ENCODE measurements at regions not wholly inside any gene's neighbourhood (a gene's known extent, or its start where the extent isn't known, plus 50 kb on each side); places are given as distances from the start of the nearest gene placed in this dataset.

GRCh38 chr2:78654941-78655340 lies 370.6 kb upstream of the REG3G start:
- H3K4me3 ChIP-seq: no peak overlapping the region
- ATAC-seq (ENCODE audit: insufficient read depth, low FRiP score) (no peak), DNase-seq (no peak)
- H3K27me3 ChIP-seq (ENCODE audit: control insufficient read depth in 3 of 3, insufficient read depth in 3 of 3, low read length in 2 of 3): no peaks in the 10 kb centered on the region
- no peak overlapping the region for H3K27ac ChIP-seq (ENCODE audit: low read depth in 1 of 2, low read length in 1 of 2)
- no peak for TF ChIP-seq CTCF (IDR thresholded peaks at IDR 0.05; ENCODE audit: control extremely low read depth, extremely low read depth)
- no peaks in the 10 kb centered on the region for H3K4me1 ChIP-seq (ENCODE audit: control insufficient read depth in 5 of 5, insufficient read depth in 5 of 5, low read length in 5 of 5)
- H3K36me3 ChIP-seq (ENCODE audit: control insufficient read depth in 4 of 4, insufficient read depth in 4 of 4, low read length in 4 of 4): no peaks in the 10 kb centered on the region
- peaks cover 0 to 4% (median 2%) of the 10 kb centered on the region in 4 donors for H3K9me3 ChIP-seq (ENCODE audit: control insufficient read depth in 4 of 4, insufficient read depth in 3 of 4, low read length in 3 of 4)
- no peak overlapping the region for H3K9ac ChIP-seq (ENCODE audit: insufficient read depth in 1 of 2, low read length in 2 of 2)
- 88 to 90% methylated on average over 5 of the region's 5 CpGs for WGBS, 2 donors

- TF ChIP-seq CTCF (IDR thresholded peaks at IDR 0.05; ENCODE audit: control extremely low read depth, extremely low read depth): no peak
- no peak for ATAC-seq (ENCODE audit: insufficient read depth, low FRiP score)
- Histone ChIP-seq H3K4me1 (ENCODE audit: control insufficient read depth in 5 of 5, insufficient read depth in 5 of 5, low read length in 5 of 5) (no peaks in the 10 kb centered on the region), H3K27ac (ENCODE audit: low read depth in 1 of 2, low read length in 1 of 2) (no peak overlapping the region), H3K9ac (ENCODE audit: insufficient read depth in 1 of 2, low read length in 2 of 2) (no peak overlapping the region), H3K27me3 (ENCODE audit: control insufficient read depth in 3 of 3, insufficient read depth in 3 of 3, low read length in 2 of 3) (no peaks in the 10 kb centered on the region), H3K9me3 (ENCODE audit: control insufficient read depth in 4 of 4, insufficient read depth in 3 of 4, low read length in 3 of 4) (peaks cover 0 to 5% (median 0%) of the 10 kb centered on the region in 4 donors), H3K4me3 (no peak overlapping the region), H3K36me3 (ENCODE audit: control insufficient read depth in 4 of 4, insufficient read depth in 4 of 4, low read length in 4 of 4) (no peaks in the 10 kb centered on the region)
- WGBS, 2 donors: 58 to 65% methylated on average over 4 of the region's 4 CpGs
- DNase-seq: no peak
Measured at GRCh38 chr2:78676921-78677696, 348.4 kb upstream of the REG3G start.

GRCh38 chr2:78677774-78678173 lies 347.7 kb upstream of the REG3G start:
- Histone ChIP-seq H3K4me1 (ENCODE audit: control insufficient read depth in 5 of 5, insufficient read depth in 5 of 5, low read length in 5 of 5) (no peaks in the 10 kb centered on the region), H3K36me3 (ENCODE audit: control insufficient read depth in 4 of 4, insufficient read depth in 4 of 4, low read length in 4 of 4) (no peaks in the 10 kb centered on the region), H3K9ac (ENCODE audit: insufficient read depth in 1 of 2, low read length in 2 of 2) (no peak overlapping the region), H3K27ac (ENCODE audit: low read depth in 1 of 2, low read length in 1 of 2) (no peak overlapping the region), H3K27me3 (ENCODE audit: control insufficient read depth in 3 of 3, insufficient read depth in 3 of 3, low read length in 2 of 3) (no peaks in the 10 kb centered on the region), H3K4me3 (no peak overlapping the region), H3K9me3 (ENCODE audit: control insufficient read depth in 4 of 4, insufficient read depth in 3 of 4, low read length in 3 of 4) (peaks cover 0 to 9% (median 0%) of the 10 kb centered on the region in 4 donors)
- no peak for TF ChIP-seq CTCF (IDR thresholded peaks at IDR 0.05; ENCODE audit: control extremely low read depth, extremely low read depth)
- 72 to 86% methylated on average over 7 of the region's 7 CpGs for WGBS, 2 donors
- DNase-seq: no peak
- ATAC-seq (ENCODE audit: insufficient read depth, low FRiP score): no peak

All from lung (tissue), 11 donors.